ENCODE measurements at regions not wholly inside any gene's neighbourhood (a gene's known extent, or its start where the extent isn't known, plus 50 kb on each side); places are given as distances from the start of the nearest gene placed in this dataset.

DNA sequence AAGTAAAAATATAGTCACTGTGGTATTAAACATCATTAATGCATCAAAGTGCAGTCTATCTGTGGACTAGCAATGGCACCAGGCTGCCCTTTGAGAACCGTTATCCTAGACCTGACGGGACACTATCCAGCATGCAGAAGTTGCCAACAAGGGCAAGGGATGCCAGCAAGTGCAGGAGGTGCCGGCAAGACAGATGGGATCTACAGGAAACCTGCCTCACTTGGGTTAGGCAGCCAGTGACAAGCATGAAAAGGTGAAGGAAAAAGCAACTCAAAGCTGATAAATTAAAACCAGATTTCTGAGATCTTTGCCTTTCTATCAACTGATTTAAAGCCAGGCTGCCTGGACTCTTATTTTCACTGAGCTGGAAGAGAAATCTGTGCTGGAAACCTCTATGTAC lies 315.2 kb upstream of the PDE4D start:
- Histone ChIP-seq H3K9me3 (ENCODE audit: low read length) (no peaks in the 10 kb centered on the region), H2AFZ (ENCODE audit: low read depth, low read length) (no peak overlapping the region), H3K27me3 (ENCODE audit: insufficient read depth, low read length) (no peaks in the 10 kb centered on the region), H3K36me3 (ENCODE audit: insufficient read depth, low read length) (no peaks in the 10 kb centered on the region), H3K4me3 (ENCODE audit: low read length) (no peak overlapping the region), H3K4me1 (ENCODE audit: insufficient read depth, low read length) (no peaks in the 10 kb centered on the region)

DNA sequence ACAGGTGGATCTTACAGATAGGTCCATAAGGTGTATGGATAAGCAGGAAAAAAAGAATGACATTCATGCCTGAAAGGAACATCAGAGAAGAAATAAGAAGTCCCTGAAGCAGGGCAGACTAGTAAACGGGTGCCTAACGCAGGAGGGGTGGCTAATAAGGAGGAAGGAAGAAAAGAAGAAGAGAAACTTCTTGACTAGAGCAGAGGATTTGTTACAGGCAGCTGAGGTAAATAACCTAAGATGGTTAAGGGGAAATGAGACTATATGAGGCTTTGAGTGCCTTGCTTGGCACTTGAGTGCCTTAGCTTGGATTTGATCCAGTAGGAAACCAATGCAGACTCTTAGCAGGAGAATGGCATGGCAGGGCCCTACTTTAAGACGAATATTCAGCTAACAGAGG lies 313.5 kb upstream of the PDE4D start:
- no peak overlapping the region for H2AFZ ChIP-seq (ENCODE audit: low read depth, low read length)
- H3K36me3 ChIP-seq (ENCODE audit: insufficient read depth, low read length) = no peaks in the 10 kb centered on the region
- H3K27me3 ChIP-seq (ENCODE audit: insufficient read depth, low read length) = no peaks in the 10 kb centered on the region
- no peaks in the 10 kb centered on the region for H3K9me3 ChIP-seq (ENCODE audit: low read length)
- H3K4me3 ChIP-seq (ENCODE audit: low read length) = no peak overlapping the region
- no peaks in the 10 kb centered on the region for H3K4me1 ChIP-seq (ENCODE audit: insufficient read depth, low read length)

DNA sequence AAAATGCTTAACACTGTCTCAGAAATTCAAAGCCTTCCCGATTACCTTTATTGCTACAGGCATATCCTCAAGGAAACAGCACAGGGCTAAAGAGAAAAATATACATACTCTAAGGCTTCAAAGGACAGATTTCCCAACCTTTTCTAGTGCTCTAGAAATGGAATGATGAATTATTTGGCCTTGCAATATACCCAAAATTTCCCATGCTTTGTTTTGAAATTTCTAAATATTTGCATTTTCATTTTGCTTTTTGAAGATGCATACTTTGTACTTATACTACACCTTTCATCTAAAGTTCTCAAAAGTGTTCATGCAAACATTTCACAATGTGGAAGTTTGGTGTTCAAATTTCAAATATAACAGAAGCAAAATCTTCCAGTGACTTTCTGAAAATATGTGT lies 312.7 kb upstream of the PDE4D start:
- H3K9me3 ChIP-seq (ENCODE audit: low read length) = no peaks in the 10 kb centered on the region
- no peaks in the 10 kb centered on the region for H3K4me1 ChIP-seq (ENCODE audit: insufficient read depth, low read length)
- no peak overlapping the region for H3K4me3 ChIP-seq (ENCODE audit: low read length)

DNA sequence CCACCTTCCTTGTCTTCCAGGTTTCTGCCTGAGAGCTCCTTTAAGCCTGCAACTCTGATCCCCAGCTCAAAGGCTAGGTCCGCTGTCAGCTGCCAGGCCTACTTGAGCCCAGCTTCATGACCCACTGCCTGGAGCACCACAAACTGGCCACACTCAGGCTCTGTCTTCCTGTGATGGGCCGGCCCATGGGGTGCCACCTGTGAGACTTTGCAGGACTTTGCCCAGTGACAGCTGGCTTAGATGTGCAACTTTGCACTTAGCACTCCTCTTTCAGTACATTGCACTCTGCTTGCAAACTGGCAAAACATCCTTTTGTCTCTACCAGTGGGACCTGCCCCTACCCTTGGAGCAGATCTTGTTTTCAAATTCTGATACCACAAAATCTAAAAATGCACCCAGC lies 311.5 kb upstream of the PDE4D start:
- Histone ChIP-seq H3K4me3 (ENCODE audit: low read length) (no peak overlapping the region), H3K36me3 (ENCODE audit: insufficient read depth, low read length) (no peaks in the 10 kb centered on the region), H3K9me3 (ENCODE audit: low read length) (no peaks in the 10 kb centered on the region), H3K27me3 (ENCODE audit: insufficient read depth, low read length) (no peaks in the 10 kb centered on the region), H3K4me1 (ENCODE audit: insufficient read depth, low read length) (no peaks in the 10 kb centered on the region), H2AFZ (ENCODE audit: low read depth, low read length) (no peak overlapping the region)

More for the DNA sequence above, 312.7 kb upstream of the PDE4D start:
- no peaks in the 10 kb centered on the region for H3K27me3 ChIP-seq (ENCODE audit: insufficient read depth, low read length)
- no peaks in the 10 kb centered on the region for H3K36me3 ChIP-seq (ENCODE audit: insufficient read depth, low read length)
- H2AFZ ChIP-seq (ENCODE audit: low read depth, low read length) = no peak overlapping the region

DNA sequence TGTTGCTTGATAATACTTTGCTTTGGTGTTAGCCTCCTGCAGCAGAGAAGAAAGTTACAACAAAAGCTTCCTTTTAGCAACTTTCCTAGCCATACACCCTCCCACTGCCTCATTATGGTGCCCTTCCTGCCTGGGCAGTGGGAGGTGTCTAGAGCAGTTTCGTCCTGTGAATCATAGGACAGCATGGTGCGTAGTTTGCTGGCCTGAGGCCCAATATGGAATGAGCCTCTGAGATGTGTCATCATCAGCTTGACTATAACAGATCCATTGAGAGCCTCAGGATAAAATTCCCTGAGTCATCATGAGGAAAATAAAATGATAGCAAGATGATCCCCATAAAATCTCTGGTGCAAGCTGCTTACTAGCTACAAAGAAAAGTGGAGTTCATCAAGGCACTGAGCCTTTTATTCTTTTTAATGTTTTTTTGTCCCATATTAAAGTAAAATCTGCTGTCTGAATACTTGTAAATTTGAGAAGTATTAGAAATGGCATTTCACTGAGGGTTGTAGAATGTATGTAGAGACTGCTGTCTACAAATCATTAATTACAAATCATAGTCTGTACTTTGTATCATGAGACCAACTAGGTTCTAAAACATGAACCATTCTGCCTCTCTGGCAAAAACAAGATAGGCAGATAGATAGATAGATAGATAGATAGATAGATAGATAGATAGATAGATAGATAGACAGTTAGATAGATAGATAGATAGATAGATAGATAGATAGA lies 303.0 kb upstream of the PDE4D start:
- Histone ChIP-seq H2AFZ (ENCODE audit: low read depth, low read length) (no peak overlapping the region), H3K27me3 (ENCODE audit: insufficient read depth, low read length) (no peaks in the 10 kb centered on the region), H3K36me3 (ENCODE audit: insufficient read depth, low read length) (no peaks in the 10 kb centered on the region), H3K4me3 (ENCODE audit: low read length) (no peak overlapping the region), H3K9me3 (ENCODE audit: low read length) (no peaks in the 10 kb centered on the region), H3K4me1 (ENCODE audit: insufficient read depth, low read length) (peaks cover 3% of the 10 kb centered on the region)

DNA sequence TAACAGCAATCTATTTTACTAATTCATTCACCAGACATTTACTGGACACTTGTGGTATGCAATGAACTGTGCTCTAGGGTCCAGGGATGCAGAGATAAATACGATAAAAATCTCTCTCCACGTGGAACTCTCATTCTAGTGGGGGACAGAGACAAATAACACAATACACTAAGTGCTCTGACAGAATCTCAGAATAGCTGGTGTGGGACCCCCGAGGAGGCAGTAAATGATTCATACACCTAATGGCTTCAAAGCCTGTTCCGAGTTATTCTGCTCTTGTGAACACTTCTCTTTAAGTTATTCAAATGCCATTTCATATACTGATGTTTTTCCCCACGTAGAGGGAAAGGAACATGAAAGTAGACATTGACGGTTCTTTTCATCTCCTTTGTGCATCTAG lies 302.0 kb upstream of the PDE4D start:
- H3K4me1 ChIP-seq (ENCODE audit: insufficient read depth, low read length) = peaks cover 3% of the 10 kb centered on the region
- H3K36me3 ChIP-seq (ENCODE audit: insufficient read depth, low read length) = no peaks in the 10 kb centered on the region
- H3K27me3 ChIP-seq (ENCODE audit: insufficient read depth, low read length) = no peaks in the 10 kb centered on the region
- no peaks in the 10 kb centered on the region for H3K9me3 ChIP-seq (ENCODE audit: low read length)
- H2AFZ ChIP-seq (ENCODE audit: low read depth, low read length) = no peak overlapping the region
- H3K4me3 ChIP-seq (ENCODE audit: low read length) = no peak overlapping the region

DNA sequence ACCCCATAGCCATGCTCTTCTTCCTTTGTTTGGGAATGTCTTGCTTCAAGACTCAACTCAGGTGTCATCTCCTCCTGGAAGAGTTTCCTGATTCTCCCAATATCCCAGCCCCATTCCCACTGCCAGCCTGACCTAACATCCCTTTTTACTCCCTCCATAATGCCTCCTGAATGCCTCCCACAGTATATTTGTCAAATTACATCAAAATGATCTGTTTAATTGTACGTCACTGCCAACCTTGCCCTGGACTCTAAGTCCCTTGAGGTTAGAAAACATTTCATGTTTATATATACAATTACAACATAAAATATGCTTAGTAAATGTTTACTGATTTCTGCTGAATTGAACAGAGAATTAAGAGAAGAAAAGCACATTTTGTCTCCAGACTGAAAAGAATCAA lies 301.6 kb upstream of the PDE4D start:
- Histone ChIP-seq H3K4me1 (ENCODE audit: insufficient read depth, low read length) (peaks cover 3% of the 10 kb centered on the region), H2AFZ (ENCODE audit: low read depth, low read length) (no peak overlapping the region), H3K9me3 (ENCODE audit: low read length) (no peaks in the 10 kb centered on the region), H3K36me3 (ENCODE audit: insufficient read depth, low read length) (no peaks in the 10 kb centered on the region), H3K4me3 (ENCODE audit: low read length) (no peak overlapping the region), H3K27me3 (ENCODE audit: insufficient read depth, low read length) (no peaks in the 10 kb centered on the region)

DNA sequence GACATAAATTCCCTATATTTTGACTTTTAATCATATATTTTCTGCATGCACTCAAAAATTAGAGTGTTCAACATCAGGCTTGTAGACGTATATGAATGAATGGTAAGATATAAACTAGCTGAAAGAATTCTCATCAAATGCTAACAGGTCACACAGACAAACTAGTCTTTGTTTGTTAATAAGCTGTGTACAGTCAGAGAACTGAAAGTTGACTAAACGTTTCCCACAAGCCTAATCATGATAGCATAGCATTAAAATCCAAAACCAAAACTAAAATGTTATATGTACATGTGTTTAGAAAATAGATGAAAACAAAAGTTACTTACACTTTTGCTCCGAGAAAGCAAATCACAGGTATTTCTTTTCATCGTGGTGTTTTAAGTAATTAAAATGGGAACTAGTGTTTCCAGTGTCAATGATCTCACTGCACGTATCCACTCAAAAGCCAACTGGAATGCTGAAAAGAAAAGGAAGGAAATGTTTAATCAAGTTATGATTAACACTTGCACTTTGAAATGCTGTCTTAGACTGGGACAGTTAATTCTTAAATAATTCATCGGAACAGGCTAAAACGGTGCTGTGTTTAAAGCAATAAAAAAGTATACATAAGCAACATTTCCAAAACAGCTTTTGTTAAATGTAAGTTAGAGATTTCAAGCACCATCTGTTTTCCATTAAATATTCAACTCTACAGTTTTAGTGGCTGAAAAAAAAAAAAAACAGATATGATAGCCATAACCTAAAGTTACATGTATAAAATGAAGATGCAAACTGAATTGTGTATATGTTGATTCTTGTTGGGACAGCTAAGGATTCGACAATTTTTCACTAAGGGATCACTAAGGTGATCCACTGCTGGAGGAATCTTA lies 291.9 kb upstream of the PDE4D start:
- Histone ChIP-seq H2AFZ (ENCODE audit: low read depth, low read length) (no peak overlapping the region), H3K27me3 (ENCODE audit: insufficient read depth, low read length) (no peaks in the 10 kb centered on the region), H3K4me3 (ENCODE audit: low read length) (no peak overlapping the region), H3K36me3 (ENCODE audit: insufficient read depth, low read length) (no peaks in the 10 kb centered on the region), H3K4me1 (ENCODE audit: insufficient read depth, low read length) (no peaks in the 10 kb centered on the region), H3K9me3 (ENCODE audit: low read length) (no peaks in the 10 kb centered on the region)

DNA sequence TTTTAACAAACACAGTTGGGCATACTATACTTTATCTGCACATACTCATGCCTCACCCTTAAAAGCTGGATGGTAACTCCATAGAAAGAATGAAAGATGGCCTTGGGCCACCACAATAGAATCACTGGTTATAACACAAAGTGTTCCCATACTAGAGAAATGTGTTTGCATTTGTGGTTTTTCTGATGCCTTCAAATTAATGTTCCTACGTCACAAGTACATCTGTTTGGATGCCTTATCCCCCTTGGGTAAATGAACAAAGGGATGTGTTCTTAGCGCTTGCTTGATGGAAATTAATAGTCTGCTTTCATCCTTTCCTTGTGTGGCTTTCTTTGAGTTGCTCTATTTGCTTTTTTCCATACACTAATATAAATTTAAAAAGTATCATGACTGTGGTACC lies 291.1 kb upstream of the PDE4D start:
- Histone ChIP-seq H3K36me3 (ENCODE audit: insufficient read depth, low read length) (no peaks in the 10 kb centered on the region), H3K27me3 (ENCODE audit: insufficient read depth, low read length) (no peaks in the 10 kb centered on the region), H3K4me3 (ENCODE audit: low read length) (no peak overlapping the region), H2AFZ (ENCODE audit: low read depth, low read length) (no peak overlapping the region), H3K9me3 (ENCODE audit: low read length) (no peaks in the 10 kb centered on the region), H3K4me1 (ENCODE audit: insufficient read depth, low read length) (no peaks in the 10 kb centered on the region)

DNA sequence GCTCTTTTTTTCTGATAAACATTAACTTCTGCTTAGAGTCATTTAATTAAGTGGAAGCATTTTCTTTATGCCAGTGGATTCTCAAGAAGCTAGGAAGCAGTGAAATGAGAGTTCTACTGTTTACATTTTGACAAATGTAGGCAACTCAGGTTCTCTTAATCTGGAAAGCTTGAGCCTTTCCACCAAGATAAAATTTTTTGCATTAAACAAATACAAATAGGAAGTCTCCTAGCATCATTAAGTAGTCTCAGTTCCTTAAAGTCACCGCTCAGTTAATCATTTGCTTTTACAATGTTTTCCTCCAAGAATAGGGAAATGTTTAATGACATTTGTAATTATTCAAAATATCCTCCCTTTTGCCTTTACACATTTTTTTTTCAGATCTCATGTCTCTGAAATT lies 290.4 kb upstream of the PDE4D start:
- H3K36me3 ChIP-seq (ENCODE audit: insufficient read depth, low read length) = no peaks in the 10 kb centered on the region
- H3K27me3 ChIP-seq (ENCODE audit: insufficient read depth, low read length) = no peaks in the 10 kb centered on the region
- no peak overlapping the region for H3K4me3 ChIP-seq (ENCODE audit: low read length)
- no peak overlapping the region for H2AFZ ChIP-seq (ENCODE audit: low read depth, low read length)
- H3K4me1 ChIP-seq (ENCODE audit: insufficient read depth, low read length) = no peaks in the 10 kb centered on the region
- no peaks in the 10 kb centered on the region for H3K9me3 ChIP-seq (ENCODE audit: low read length)

DNA sequence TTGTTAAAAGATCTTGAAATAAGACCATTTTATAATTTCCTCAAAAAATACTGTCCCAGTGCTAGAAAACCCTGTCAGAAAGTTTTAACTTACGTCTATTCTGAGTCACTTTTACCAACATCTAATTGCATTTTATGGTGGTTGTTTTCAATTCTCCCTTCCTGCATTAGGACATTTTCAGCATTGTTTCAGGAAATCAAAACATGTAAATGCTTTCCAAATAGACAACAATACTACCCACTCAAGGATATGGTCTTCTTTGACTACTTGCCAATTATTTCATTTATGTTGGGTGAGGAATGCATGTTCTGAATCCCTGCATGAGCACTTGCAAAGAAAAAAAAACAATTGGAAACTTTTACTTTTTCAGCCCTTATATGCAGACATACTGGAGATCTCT lies 284.6 kb upstream of the PDE4D start:
- no peaks in the 10 kb centered on the region for H3K4me1 ChIP-seq (ENCODE audit: insufficient read depth, low read length)
- no peak overlapping the region for H3K4me3 ChIP-seq (ENCODE audit: low read length)
- H3K27me3 ChIP-seq (ENCODE audit: insufficient read depth, low read length) = no peaks in the 10 kb centered on the region
- no peaks in the 10 kb centered on the region for H3K36me3 ChIP-seq (ENCODE audit: insufficient read depth, low read length)
- no peaks in the 10 kb centered on the region for H3K9me3 ChIP-seq (ENCODE audit: low read length)
- H2AFZ ChIP-seq (ENCODE audit: low read depth, low read length) = no peak overlapping the region

DNA sequence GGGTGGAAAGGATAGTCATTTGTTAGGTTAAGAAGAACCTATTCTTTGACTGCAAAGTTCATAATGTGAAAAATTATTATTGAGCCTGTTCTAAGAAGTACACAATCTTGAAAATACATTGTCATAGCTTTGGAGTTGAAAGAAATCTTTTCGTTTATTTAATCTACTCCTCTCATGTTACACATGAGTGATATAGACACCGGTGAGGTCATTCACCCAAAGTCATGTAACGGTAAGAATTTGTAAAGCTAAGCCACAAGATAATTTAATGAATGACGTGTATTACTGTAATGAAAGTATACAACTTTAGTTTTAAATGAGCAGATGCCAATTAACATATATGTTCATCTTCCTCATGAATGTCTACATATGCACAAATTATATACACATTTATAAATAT lies 284.1 kb upstream of the PDE4D start:
- Histone ChIP-seq H2AFZ (ENCODE audit: low read depth, low read length) (no peak overlapping the region), H3K27me3 (ENCODE audit: insufficient read depth, low read length) (no peaks in the 10 kb centered on the region), H3K4me1 (ENCODE audit: insufficient read depth, low read length) (no peaks in the 10 kb centered on the region), H3K36me3 (ENCODE audit: insufficient read depth, low read length) (no peaks in the 10 kb centered on the region), H3K9me3 (ENCODE audit: low read length) (no peaks in the 10 kb centered on the region), H3K4me3 (ENCODE audit: low read length) (no peak overlapping the region)

DNA sequence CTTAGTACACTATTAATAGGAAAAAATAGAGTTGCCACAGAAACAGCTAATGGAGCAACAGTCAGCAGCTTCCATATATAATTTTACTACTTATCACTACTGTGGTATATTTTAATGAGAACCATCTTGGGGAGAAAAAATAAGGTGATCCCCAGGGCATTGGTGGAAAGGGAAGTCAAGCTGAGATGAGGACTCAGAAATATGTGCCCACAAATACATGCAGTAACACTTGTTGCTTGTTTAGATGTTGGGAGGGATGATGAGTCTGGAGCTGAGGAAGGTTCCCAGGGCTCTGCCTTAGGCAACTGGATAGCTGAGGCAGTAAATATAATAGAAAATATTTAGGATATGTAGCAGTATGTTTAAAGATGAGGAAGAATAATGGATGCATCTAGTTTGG lies 280.1 kb upstream of the PDE4D start:
- Histone ChIP-seq H3K4me1 (ENCODE audit: insufficient read depth, low read length) (no peaks in the 10 kb centered on the region), H3K9me3 (ENCODE audit: low read length) (no peaks in the 10 kb centered on the region), H3K4me3 (ENCODE audit: low read length) (no peak overlapping the region), H3K36me3 (ENCODE audit: insufficient read depth, low read length) (no peaks in the 10 kb centered on the region), H3K27me3 (ENCODE audit: insufficient read depth, low read length) (no peaks in the 10 kb centered on the region), H2AFZ (ENCODE audit: low read depth, low read length) (no peak overlapping the region)

All from neuron (in vitro differentiated cells).